Endothelial cell of umbilical vein (primary cell): ENCODE measurements at regions not wholly inside any gene's neighbourhood (a gene's known extent, or its start where the extent isn't known, plus 50 kb on each side); places are given as distances from the start of the nearest gene placed in this dataset.

Experiments used
- BruUV-seq: library from RNA; stranded (reverse); fragments of 400-500 nt; replicated peaks from 2 replicates; lab custom pipeline; 2021; lab: Mats Ljungman, UMichigan
- CTCF ChIA-PET: fragments of 300-600, 350-600 bp; sonication (Branson Sonifier 250); formaldehyde crosslinking; loops from one replicate; lab custom pipeline; 2021; ENCODE audit warnings: antibody characterized with exemption, inconsistent platforms; lab: Charles Lee
- POLR2A ChIA-PET: fragments of 300-600, 350-600 bp; sonication (Branson Sonifier 250); formaldehyde crosslinking; loops from one replicate; lab custom pipeline; 2021; ENCODE audit warnings: antibody characterized with exemption, inconsistent platforms; lab: Charles Lee
- DNase-seq: peaks from one replicate; pipeline ENCODE4 v3.0.0-alpha.2; 2011; ENCODE audit warnings: low read depth, low spot score
- FAIRE-seq: peaks from 2 replicates; lab custom pipeline; 2011; peaks lifted over from hg19 to GRCh38; lab: Jason Lieb, UNC
- H2AFZ ChIP-seq: 2 replicates; pipeline ENCODE4 v1.6.0; 2012; ENCODE audit warnings: low read depth, low read length, control low read depth, inconsistent platforms
- H3K27ac ChIP-seq: 2 replicates; pipeline ENCODE4 v1.5.1; 2011; ENCODE audit warnings: low read depth, mild to moderate bottlenecking, control low read depth, low read length, moderate library complexity; ENCODE audit not compliant: insufficient read depth
- H3K27me3 ChIP-seq, 2 experiments: 2 replicates each; pipeline versions ENCODE4 v1.6.0 to v1.6.1; 2011; ENCODE audit warnings: low read length in 2 of 2, mixed read lengths in 1 of 2; ENCODE audit not compliant: control insufficient read depth in 2 of 2, insufficient read depth in 2 of 2
- H3K36me3 ChIP-seq, 2 experiments: 2 replicates in 1 of 2; 3 replicates in 1 of 2; pipeline ENCODE4 v1.5.1; 2011; ENCODE audit warnings: low read length in 2 of 2, mild to moderate bottlenecking in 1 of 2, moderate library complexity in 1 of 2; ENCODE audit not compliant: control insufficient read depth in 2 of 2, insufficient read depth in 2 of 2; ENCODE audit errors: extremely low read depth in 1 of 2
- H3K4me1 ChIP-seq: 3 replicates; pipeline ENCODE4 v1.5.1; 2011; ENCODE audit warnings: mild to moderate bottlenecking, low read length; ENCODE audit not compliant: control insufficient read depth, insufficient read depth; ENCODE audit errors: extremely low read depth
- H3K4me2 ChIP-seq: 2 replicates; pipeline ENCODE4 v1.6.1; 2011; ENCODE audit warnings: low read length, control low read depth, mixed read lengths; ENCODE audit not compliant: insufficient read depth
- H3K4me3 ChIP-seq, 3 experiments: fragments of 200-600 bp in 1 of 3; sonication (generic), shearing (Covaris generic) in 1 of 3; replicated peaks in 1 of 3; 2 replicates each; pipeline ENCODE4 v1.5.1; 2011 to 2016; ENCODE audit warnings: control low read depth in 3 of 3, low read length in 3 of 3, mild to moderate bottlenecking in 2 of 3, inconsistent platforms in 1 of 3, low read depth in 1 of 3, moderate library complexity in 1 of 3; ENCODE audit not compliant: insufficient read depth in 1 of 3
- H3K79me2 ChIP-seq: 2 replicates; pipeline ENCODE4 v1.6.0; 2012; ENCODE audit warnings: low read length, inconsistent platforms; ENCODE audit not compliant: control insufficient read depth, insufficient read depth
- H3K9ac ChIP-seq: replicated peaks from 2 replicates; pipeline ENCODE3; 2011; ENCODE audit warnings: low read length, control low read depth; ENCODE audit not compliant: insufficient read depth; ENCODE audit errors: extremely low read depth
- H3K9me1 ChIP-seq: replicated peaks from 3 replicates; pipeline ENCODE4 v1.6.0; 2011; ENCODE audit warnings: mild to moderate bottlenecking, low read length; ENCODE audit not compliant: control insufficient read depth, insufficient read depth; ENCODE audit errors: extremely low read depth
- H3K9me3 ChIP-seq: replicated peaks from 2 replicates; pipeline ENCODE4 v1.5.1; 2012; ENCODE audit warnings: low read length, inconsistent platforms; ENCODE audit not compliant: control insufficient read depth, insufficient read depth
- H4K20me1 ChIP-seq: replicated peaks from 2 replicates; pipeline ENCODE3; 2011; ENCODE audit warnings: mild to moderate bottlenecking, low read length; ENCODE audit not compliant: control insufficient read depth, insufficient read depth; ENCODE audit errors: extremely low read depth
- CTCF ChIP-seq, 2 donors: IDR thresholded peaks; 1 replicate in 1 of 2; 2 replicates in 1 of 2; pipeline ENCODE4 v1.5.1; 2011; ENCODE audit warnings: low read length in 2 of 2, mild to moderate bottlenecking in 2 of 2, moderate library complexity in 2 of 2, control low read depth in 1 of 2, inconsistent platforms in 1 of 2, low read depth in 1 of 2; ENCODE audit not compliant: insufficient read depth in 1 of 2; ENCODE audit errors: extremely low read depth in 1 of 2
- FOS ChIP-seq: IDR thresholded peaks from 2 replicates; pipeline ENCODE4 v1.6.1; 2011; ENCODE audit warnings: mild to moderate bottlenecking, low read length, moderate library complexity, borderline replicate concordance; ENCODE audit not compliant: insufficient read depth
- GATA2 ChIP-seq: IDR thresholded peaks from 2 replicates; pipeline ENCODE4 v1.7.0; 2011; ENCODE audit warnings: low read depth, mild to moderate bottlenecking, moderate library complexity, mixed read lengths, low read length; ENCODE audit not compliant: insufficient read length, insufficient read depth
- POLR2A ChIP-seq: IDR thresholded peaks from 2 replicates; pipeline ENCODE4 v1.6.1; 2012; ENCODE audit warnings: low read depth, mild to moderate bottlenecking, control low read depth, low read length
- POLR2AphosphoS5 ChIP-seq: IDR thresholded peaks from 2 replicates; pipeline ENCODE4 v1.6.1; 2012; ENCODE audit warnings: low read depth, mild to moderate bottlenecking, control low read depth, low read length, moderate library complexity; ENCODE audit not compliant: insufficient read depth
- dilution Hi-C: fragments of 300-500 bp; cut with MboI; formaldehyde crosslinking; loops from one replicate; pipeline ENCODE4 v1.15.0; 2019; ENCODE audit warnings: low sequenced_read_pairs; ENCODE audit not compliant: extremely low pct_ligation_motif_present
- intact Hi-C: fragments of 100-400 bp; cut with micrococcal nuclease; formaldehyde crosslinking; loops from one replicate; pipeline ENCODE4 v1.10.0; 2022

GRCh38 chr3:152087153-152087552 is 181.6 kb upstream of the MBNL1 start:
- Histone ChIP-seq H3K9me1 (no peaks in the 10 kb centered on the region), H3K4me3 (no peak overlapping the region), H3K4me1 (no peaks in the 10 kb centered on the region), H3K27ac (no peak overlapping the region), H3K4me2 (no peak overlapping the region), H2AFZ (no peak overlapping the region), H3K36me3 (no peaks in the 10 kb centered on the region), H3K79me2 (no peaks in the 10 kb centered on the region), H3K27me3 (no peaks in the 10 kb centered on the region), H3K9ac (no peak overlapping the region), H3K9me3 (no peaks in the 10 kb centered on the region), H4K20me1 (no peaks in the 10 kb centered on the region)
- DNase-seq (no peak), FAIRE-seq (no peak)
- intact Hi-C loops (no loop called here), dilution Hi-C loops (no loop called here)
- no TSS peak for BruUV-seq
- ChIA-PET CTCF (no interaction called here), POLR2A (no interaction called here)
- TF ChIP-seq POLR2AphosphoS5 (no peak), CTCF (IDR thresholded peaks at IDR 0.05; ENCODE audit: extremely low read depth in 1 of 2, insufficient read depth in 1 of 2, low read depth in 1 of 2, low read length in 2 of 2) (no peak), GATA2 (no peak), POLR2A (no peak)

GRCh38 chr3:152089528-152089927 is 179.2 kb upstream of the MBNL1 start:
- no peaks in the 10 kb centered on the region for H3K9me1 ChIP-seq
- no peaks in the 10 kb centered on the region for H3K9me3 ChIP-seq
- ChIA-PET POLR2A (no interaction called here), CTCF (interaction anchor here (1.7 kb wide), 1 partner anchor 11 kb away, joined by 5 read pairs; no protein-coding TSS in a partner anchor)
- H3K27me3 ChIP-seq, result no peaks in the 10 kb centered on the region
- H3K9ac ChIP-seq, result no peak overlapping the region
- no TSS peak for BruUV-seq
- intact Hi-C loops, result no loop called here
- no peak overlapping the region for H3K4me3 ChIP-seq
- H3K27ac ChIP-seq, result no peak overlapping the region
- FAIRE-seq, result no peak
- no peak for DNase-seq
- H3K79me2 ChIP-seq, result no peaks in the 10 kb centered on the region
- H3K36me3 ChIP-seq, result no peaks in the 10 kb centered on the region
- dilution Hi-C loops, result no loop called here
- no peaks in the 10 kb centered on the region for H4K20me1 ChIP-seq
- TF ChIP-seq FOS, result no peak
- no peak overlapping the region for H3K4me2 ChIP-seq
- H3K4me1 ChIP-seq, result no peaks in the 10 kb centered on the region
- H2AFZ ChIP-seq, result no peak overlapping the region
